CD14-positive monocyte (primary cell): ENCODE measurements at regions not wholly inside any gene's neighbourhood (a gene's known extent, or its start where the extent isn't known, plus 50 kb on each side); places are given as distances from the start of the nearest gene placed in this dataset.

Experiments
- DNase-seq, 3 donors: peaks; one replicate each; pipeline ENCODE4 v3.0.0-alpha.2; 2011 to 2022
- H2AFZ ChIP-seq: 2 replicates; pipeline ENCODE4 v1.6.0; 2012; ENCODE audit warnings: mild to moderate bottlenecking, low read depth, low read length, inconsistent platforms; ENCODE audit not compliant: insufficient read depth, poor library complexity, severe bottlenecking
- H3K27ac ChIP-seq, 2 donors: 1 replicate in 1 of 2; 2 replicates in 1 of 2; pipeline ENCODE4 v1.5.1; 2012 to 2013; ENCODE audit warnings: low read length in 2 of 2, control low read depth in 1 of 2, inconsistent platforms in 1 of 2, low read depth in 1 of 2, mild to moderate bottlenecking in 1 of 2
- H3K27me3 ChIP-seq, 2 donors: one replicate each; pipeline versions ENCODE4 v1.6.0 to v1.6.1; 2011 to 2013; ENCODE audit warnings: low read length in 2 of 2; ENCODE audit not compliant: control insufficient read depth in 2 of 2, insufficient read depth in 2 of 2
- H3K36me3 ChIP-seq, 2 donors: replicated peaks in 1 of 2; 1 replicate in 1 of 2; 2 replicates in 1 of 2; pipeline versions ENCODE4 v1.5.1 to v1.6.1; 2012 to 2013; ENCODE audit warnings: low read length in 2 of 2, control low read depth in 1 of 2, inconsistent platforms in 1 of 2, mild to moderate bottlenecking in 1 of 2; ENCODE audit not compliant: insufficient read depth in 2 of 2, control insufficient read depth in 1 of 2
- H3K4me1 ChIP-seq, 2 donors: 1 replicate in 1 of 2; 2 replicates in 1 of 2; pipeline versions ENCODE4 v1.5.1 to v1.6.1; 2012 to 2013; ENCODE audit warnings: low read length in 2 of 2, control low read depth in 1 of 2, inconsistent platforms in 1 of 2, mild to moderate bottlenecking in 1 of 2, moderate library complexity in 1 of 2; ENCODE audit not compliant: insufficient read depth in 2 of 2, control insufficient read depth in 1 of 2
- H3K4me2 ChIP-seq: replicated peaks from 2 replicates; pipeline ENCODE3; 2012; ENCODE audit warnings: low read length, moderate library complexity, mild to moderate bottlenecking; ENCODE audit not compliant: poor library complexity, severe bottlenecking; ENCODE audit errors: extremely low read depth
- H3K4me3 ChIP-seq, 3 experiments: fragments of 200-600 bp in 1 of 3; sonication (generic) in 1 of 3; replicated peaks in 1 of 3; 1 replicate in 2 of 3; 2 replicates in 1 of 3; pipeline ENCODE4 v1.5.1; 2011 to 2013; ENCODE audit warnings: low read length in 3 of 3, mild to moderate bottlenecking in 3 of 3, control low read depth in 2 of 3, low read depth in 2 of 3, inconsistent platforms in 1 of 3, moderate library complexity in 1 of 3
- H3K79me2 ChIP-seq: 2 replicates; pipeline ENCODE4 v1.6.0; 2012; ENCODE audit warnings: mild to moderate bottlenecking, control low read depth, inconsistent platforms, low read length, moderate library complexity; ENCODE audit not compliant: insufficient read depth
- H3K9ac ChIP-seq: 2 replicates; pipeline ENCODE4 v1.6.0; 2017; ENCODE audit warnings: low read length, mild to moderate bottlenecking; ENCODE audit not compliant: insufficient read depth, poor library complexity, severe bottlenecking
- H3K9me3 ChIP-seq, 2 donors: replicated peaks in 1 of 2; 1 replicate in 1 of 2; 2 replicates in 1 of 2; pipeline versions ENCODE4 v1.5.1 to v1.6.1; 2012 to 2013; ENCODE audit warnings: low read length in 2 of 2, control low read depth in 1 of 2; ENCODE audit not compliant: control insufficient read depth in 1 of 2, insufficient read depth in 1 of 2
- H4K20me1 ChIP-seq: 2 replicates; pipeline ENCODE4 v1.6.0; 2012; ENCODE audit warnings: mild to moderate bottlenecking, low read length, control low read depth, moderate library complexity; ENCODE audit not compliant: insufficient read depth
- H3K27ac Mint-ChIP-seq, 7 donors: one replicate each; pipeline ENCODE4 v1.8.0; 2020; ENCODE audit warnings: mild to moderate bottlenecking in 7 of 7, mixed read lengths in 7 of 7, moderate library complexity in 6 of 7, inconsistent platforms in 2 of 7
- H3K27me3 Mint-ChIP-seq, 3 donors: one replicate each; pipeline ENCODE4 v1.8.0; 2021 to 2022; ENCODE audit warnings: low read depth in 3 of 3, mild to moderate bottlenecking in 3 of 3, mixed read lengths in 3 of 3, moderate library complexity in 3 of 3, inconsistent platforms in 1 of 3
- H3K36me3 Mint-ChIP-seq, 2 donors: one replicate each; pipeline ENCODE4 v1.8.0; 2020; ENCODE audit warnings: mixed read lengths in 2 of 2, inconsistent platforms in 1 of 2, mild to moderate bottlenecking in 1 of 2
- H3K4me1 Mint-ChIP-seq: one replicate; pipeline ENCODE4 v1.8.0; 2020; ENCODE audit warnings: mild to moderate bottlenecking, mixed read lengths
- H3K4me3 Mint-ChIP-seq, 2 donors: one replicate each; pipeline ENCODE4 v1.8.0; 2020; ENCODE audit warnings: mild to moderate bottlenecking in 2 of 2, mixed read lengths in 2 of 2, moderate library complexity in 1 of 2
- H3K9me3 Mint-ChIP-seq, 7 donors: one replicate each; pipeline ENCODE4 v1.8.0; 2020 to 2022; ENCODE audit warnings: mixed read lengths in 7 of 7, mild to moderate bottlenecking in 6 of 7, moderate library complexity in 6 of 7, inconsistent platforms in 2 of 7
- WGBS: methylation state at CpG from one replicate; pipeline ENCODE4 v1.1.5; 2013; ENCODE audit warnings: missing lambda C conversion rate; ENCODE audit not compliant: insufficient coverage; 5-methylcytosine and 5-hydroxymethylcytosine counted together
- intact Hi-C, 2 donors: fragments of 100-400 bp; cut with micrococcal nuclease; formaldehyde crosslinking; loops; one replicate each; pipeline versions ENCODE4 v1.15.0 to v1.15.1; 2023
- TF ChIP-seq, protein P1 (sequence below): fragments of 200-600 bp; IDR thresholded peaks from one replicate; pipeline ENCODE4 v1.8.0; 2022; ENCODE audit warnings: antibody characterized with exemption, mild to moderate bottlenecking

GRCh38 chr14:87732562-87732961, 260.4 kb downstream of the GALC start:
- H3K79me2 ChIP-seq = no peaks in the 10 kb centered on the region
- WGBS = 84% methylated on average over 6 of the region's 9 CpGs
- no peaks in the 10 kb centered on the region for H4K20me1 ChIP-seq
- TF ChIP-seq, protein P1, sequence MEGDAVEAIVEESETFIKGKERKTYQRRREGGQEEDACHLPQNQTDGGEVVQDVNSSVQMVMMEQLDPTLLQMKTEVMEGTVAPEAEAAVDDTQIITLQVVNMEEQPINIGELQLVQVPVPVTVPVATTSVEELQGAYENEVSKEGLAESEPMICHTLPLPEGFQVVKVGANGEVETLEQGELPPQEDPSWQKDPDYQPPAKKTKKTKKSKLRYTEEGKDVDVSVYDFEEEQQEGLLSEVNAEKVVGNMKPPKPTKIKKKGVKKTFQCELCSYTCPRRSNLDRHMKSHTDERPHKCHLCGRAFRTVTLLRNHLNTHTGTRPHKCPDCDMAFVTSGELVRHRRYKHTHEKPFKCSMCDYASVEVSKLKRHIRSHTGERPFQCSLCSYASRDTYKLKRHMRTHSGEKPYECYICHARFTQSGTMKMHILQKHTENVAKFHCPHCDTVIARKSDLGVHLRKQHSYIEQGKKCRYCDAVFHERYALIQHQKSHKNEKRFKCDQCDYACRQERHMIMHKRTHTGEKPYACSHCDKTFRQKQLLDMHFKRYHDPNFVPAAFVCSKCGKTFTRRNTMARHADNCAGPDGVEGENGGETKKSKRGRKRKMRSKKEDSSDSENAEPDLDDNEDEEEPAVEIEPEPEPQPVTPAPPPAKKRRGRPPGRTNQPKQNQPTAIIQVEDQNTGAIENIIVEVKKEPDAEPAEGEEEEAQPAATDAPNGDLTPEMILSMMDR = no peak
- no peaks in the 10 kb centered on the region for H3K36me3 ChIP-seq
- no peak overlapping the region for H3K9ac ChIP-seq
- H3K4me3 ChIP-seq = peak overlapping the region in 2 of 3 experiments; percentile 6 to 21
- H3K4me2 ChIP-seq = no peak overlapping the region
- no peaks in the 10 kb centered on the region for H3K27me3 ChIP-seq
- H3K4me1 ChIP-seq = no peaks in the 10 kb centered on the region
- peaks cover 2 to 14% (median 6%) of the 10 kb centered on the region in 7 donors for H3K9me3 Mint-ChIP-seq
- intact Hi-C loops = no loop called here
- peak overlapping the region in 1 of 2 donors; percentile 28 for H3K4me3 Mint-ChIP-seq
- H2AFZ ChIP-seq = no peak overlapping the region
- DNase-seq = no peak
- peaks cover 0 to 5% (median 3%) of the 10 kb centered on the region in 3 donors for H3K27me3 Mint-ChIP-seq
- H3K27ac ChIP-seq = no peak overlapping the region
- H3K9me3 ChIP-seq = peaks cover 0 to 3% of the 10 kb centered on the region in 2 donors
- no peaks in the 10 kb centered on the region for H3K4me1 Mint-ChIP-seq
- no peaks in the 10 kb centered on the region for H3K36me3 Mint-ChIP-seq
- no peak overlapping the region for H3K27ac Mint-ChIP-seq

- WGBS = no CpG with 5 or more reads among the region's 4 CpGs
- H3K4me1 Mint-ChIP-seq = no peaks in the 10 kb centered on the region
- intact Hi-C loops = no loop called here
Measured at GRCh38 chr14:87725318-87725717, 267.7 kb downstream of the GALC start.

More at GRCh38 chr14:87725318-87725717, 267.7 kb downstream of the GALC start:
- H3K27me3 ChIP-seq = no peaks in the 10 kb centered on the region
- Mint-ChIP-seq H3K36me3 (no peaks in the 10 kb centered on the region), H3K27ac (no peak overlapping the region), H3K4me3 (no peak overlapping the region), H3K9me3 (peaks cover 0 to 3% (median 0%) of the 10 kb centered on the region in 7 donors), H3K27me3 (peaks cover 0 to 3% (median 3%) of the 10 kb centered on the region in 3 donors)
- no peak overlapping the region for H2AFZ ChIP-seq
- no peaks in the 10 kb centered on the region for H3K79me2 ChIP-seq
- no peaks in the 10 kb centered on the region for H3K4me1 ChIP-seq
- H3K9ac ChIP-seq = no peak overlapping the region
- H3K36me3 ChIP-seq = no peaks in the 10 kb centered on the region
- no peaks in the 10 kb centered on the region for H3K9me3 ChIP-seq
- no peak for DNase-seq
- no peak overlapping the region for H3K4me2 ChIP-seq
- TF ChIP-seq, protein P1 = no peak
- no peaks in the 10 kb centered on the region for H4K20me1 ChIP-seq
- H3K4me3 ChIP-seq = no peak overlapping the region
- no peak overlapping the region for H3K27ac ChIP-seq
